ENCODE measurements at regions not wholly inside any gene's neighbourhood (a gene's known extent, or its start where the extent isn't known, plus 50 kb on each side); places are given as distances from the start of the nearest gene placed in this dataset.

DNA sequence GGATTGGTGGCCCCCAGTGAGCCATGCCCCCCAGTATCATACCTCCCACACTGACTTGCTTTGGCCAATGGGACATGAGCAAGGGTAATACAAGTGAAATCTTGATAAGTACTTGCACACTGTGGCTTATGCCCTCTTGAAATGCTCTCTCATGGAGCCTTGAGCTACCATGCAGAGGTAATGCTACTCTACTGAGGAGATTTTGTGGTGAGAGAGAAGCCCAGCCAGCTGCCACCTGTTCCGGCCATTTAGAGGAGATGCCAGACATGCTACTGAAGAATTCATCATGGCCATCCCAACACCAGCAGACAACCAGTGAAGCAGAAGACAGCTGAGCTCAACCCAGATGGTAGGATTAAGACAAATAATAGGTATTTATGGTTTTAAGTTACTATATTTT lies 299.5 kb downstream of the MEF2C start:
- TF ChIP-seq EZH2 (IDR thresholded peaks at IDR 0.05; ENCODE audit: insufficient read depth, poor library complexity, severe bottlenecking) (no peak), EZH2phosphoT487 (IDR thresholded peaks at IDR 0.05; ENCODE audit: insufficient read depth, low read depth) (no peak)
